Esophagus squamous epithelium (tissue), 5 donors: ENCODE measurements at regions not wholly inside any gene's neighbourhood (a gene's known extent, or its start where the extent isn't known, plus 50 kb on each side); places are given as distances from the start of the nearest gene placed in this dataset.

Experiments
- DNase-seq: peaks from one replicate; lab custom pipeline; 2025; lab: John Stamatoyannopoulos, UW
- H3K27ac ChIP-seq, 4 donors: fragments of 200-600 bp; sonication (generic); one replicate each; pipeline ENCODE4 v1.5.1; 2016 to 2019; ENCODE audit warnings: mild to moderate bottlenecking in 1 of 4
- H3K27me3 ChIP-seq, 4 donors: fragments of 200-600 bp; sonication (generic); 1 replicate in 3 of 4; 2 replicates in 1 of 4; pipeline versions ENCODE4 v1.5.1 to v1.6.0; 2017 to 2021; ENCODE audit warnings: antibody characterized with exemption in 1 of 4
- H3K36me3 ChIP-seq, 3 donors: fragments of 200-600 bp; sonication (generic); one replicate each; pipeline ENCODE4 v1.5.1; 2016 to 2019
- H3K4me1 ChIP-seq, 3 donors: fragments of 200-600 bp; sonication (generic); one replicate each; pipeline ENCODE4 v1.5.1; 2017 to 2019
- H3K4me3 ChIP-seq, 4 donors: fragments of 200-600 bp; sonication (generic); 1 replicate in 3 of 4; 2 replicates in 1 of 4; pipeline ENCODE4 v1.5.1; 2016 to 2019; ENCODE audit warnings: mild to moderate bottlenecking in 2 of 4, moderate library complexity in 1 of 4
- H3K9me3 ChIP-seq, 3 donors: fragments of 200-600 bp; sonication (generic); one replicate each; pipeline ENCODE4 v1.5.1; 2016 to 2019
- CTCF ChIP-seq, 6 experiments: fragments of 450-650 bp in 4 of 6; fragments of 200-600 bp in 2 of 6; sonication (generic) in 2 of 6; IDR thresholded peaks; one replicate each; pipeline ENCODE4 v1.5.1; 2016 to 2019; ENCODE audit warnings: antibody characterized with exemption in 6 of 6, mild to moderate bottlenecking in 4 of 6, moderate library complexity in 4 of 6
- POLR2A ChIP-seq, 4 donors: fragments of 450-650 bp; IDR thresholded peaks; one replicate each; pipeline ENCODE4 v1.6.1; 2017; ENCODE audit warnings: antibody characterized with exemption in 4 of 4, mild to moderate bottlenecking in 4 of 4, moderate library complexity in 3 of 4
- WGBS, 2 donors: methylation state at CpG; one replicate each; pipeline ENCODE4 v1.1.5; 2018; 5-methylcytosine and 5-hydroxymethylcytosine counted together
- intact Hi-C: fragments of 100-400 bp; cut with DNase I; formaldehyde crosslinking; loops from one replicate; pipeline ENCODE4 v1.15.0; 2022
- donor health status: DM: yes; HTN: yes; CAD: no.

GRCh38 chr13:109529964-109530363 lies 256.4 kb downstream of the IRS2 start:
- no peak overlapping the region for H3K4me3 ChIP-seq
- TF ChIP-seq POLR2A (IDR thresholded peaks at IDR 0.05) (no peak), CTCF (IDR thresholded peaks at IDR 0.05) (no peak)
- intact Hi-C loops, result no loop called here
- no peaks in the 10 kb centered on the region for H3K27me3 ChIP-seq
- no peak overlapping the region for H3K27ac ChIP-seq
- no peaks in the 10 kb centered on the region for H3K9me3 ChIP-seq
- H3K36me3 ChIP-seq, result no peaks in the 10 kb centered on the region
- DNase-seq, result no peak
- H3K4me1 ChIP-seq, result no peaks in the 10 kb centered on the region
- WGBS, 2 donors, result 81 to 88% methylated on average over 5 of the region's 5 CpGs

GRCh38 chr13:109521719-109522118 lies 264.7 kb downstream of the IRS2 start:
- H3K9me3 ChIP-seq, result no peaks in the 10 kb centered on the region
- H3K4me1 ChIP-seq, result no peaks in the 10 kb centered on the region
- H3K27me3 ChIP-seq, result no peaks in the 10 kb centered on the region
- no peak for DNase-seq
- 91 to 96% methylated on average over 16 to 21 of the region's 21 CpGs for WGBS, 2 donors
- H3K27ac ChIP-seq, result no peak overlapping the region
- no peak overlapping the region for H3K4me3 ChIP-seq
- H3K36me3 ChIP-seq, result no peaks in the 10 kb centered on the region
- intact Hi-C loops, result no loop called here
- TF ChIP-seq POLR2A (IDR thresholded peaks at IDR 0.05) (no peak), CTCF (IDR thresholded peaks at IDR 0.05) (no peak)

GRCh38 chr13:109517517-109517916 lies 268.9 kb downstream of the IRS2 start:
- no peaks in the 10 kb centered on the region for H3K36me3 ChIP-seq
- no peaks in the 10 kb centered on the region for H3K27me3 ChIP-seq
- H3K4me3 ChIP-seq, result no peak overlapping the region
- no peaks in the 10 kb centered on the region for H3K9me3 ChIP-seq
- no peaks in the 10 kb centered on the region for H3K4me1 ChIP-seq
- TF ChIP-seq POLR2A (IDR thresholded peaks at IDR 0.05) (no peak), CTCF (IDR thresholded peaks at IDR 0.05) (no peak)
- H3K27ac ChIP-seq, result no peak overlapping the region
- intact Hi-C loops, result no loop called here
- no peak for DNase-seq

GRCh38 chr13:109516186-109516585 lies 270.2 kb downstream of the IRS2 start:
- Histone ChIP-seq H3K4me3 (no peak overlapping the region), H3K36me3 (no peaks in the 10 kb centered on the region), H3K27ac (no peak overlapping the region), H3K9me3 (no peaks in the 10 kb centered on the region), H3K4me1 (no peaks in the 10 kb centered on the region), H3K27me3 (no peaks in the 10 kb centered on the region)
- intact Hi-C loops, result no loop called here
- DNase-seq, result no peak
- WGBS, 2 donors, result 52 to 56% methylated on average over 4 of the region's 4 CpGs
- no peak for TF ChIP-seq CTCF (IDR thresholded peaks at IDR 0.05)
- no peak for TF ChIP-seq POLR2A (IDR thresholded peaks at IDR 0.05)

GRCh38 chr13:109510013-109510412 lies 276.4 kb downstream of the IRS2 start:
- H3K36me3 ChIP-seq, result no peaks in the 10 kb centered on the region
- H3K27ac ChIP-seq, result no peak overlapping the region
- no peak for TF ChIP-seq POLR2A (IDR thresholded peaks at IDR 0.05)
- TF ChIP-seq CTCF (IDR thresholded peaks at IDR 0.05), result no peak
- intact Hi-C loops, result no loop called here
- no peaks in the 10 kb centered on the region for H3K9me3 ChIP-seq
- peaks cover 0 to 4% (median 0%) of the 10 kb centered on the region in 3 donors for H3K4me1 ChIP-seq
- H3K4me3 ChIP-seq, result no peak overlapping the region
- 75 to 78% methylated on average over 3 of the region's 3 CpGs for WGBS, 2 donors
- H3K27me3 ChIP-seq, result no peaks in the 10 kb centered on the region
- no peak for DNase-seq
